CD4-positive, alpha-beta T cell treated with Interferon gamma for 1 hour (primary cell): ENCODE measurements at regions not wholly inside any gene's neighbourhood (a gene's known extent, or its start where the extent isn't known, plus 50 kb on each side); places are given as distances from the start of the nearest gene placed in this dataset.
"Not testable (repeated sequence)": the region's sequence is repeated elsewhere in the genome, so short reads cannot be mapped to it uniquely, and the experiment has no call there.

Source experiments
- DNase-seq: peaks from one replicate; pipeline ENCODE4 v3.0.0-alpha.2; 2020

DNA sequence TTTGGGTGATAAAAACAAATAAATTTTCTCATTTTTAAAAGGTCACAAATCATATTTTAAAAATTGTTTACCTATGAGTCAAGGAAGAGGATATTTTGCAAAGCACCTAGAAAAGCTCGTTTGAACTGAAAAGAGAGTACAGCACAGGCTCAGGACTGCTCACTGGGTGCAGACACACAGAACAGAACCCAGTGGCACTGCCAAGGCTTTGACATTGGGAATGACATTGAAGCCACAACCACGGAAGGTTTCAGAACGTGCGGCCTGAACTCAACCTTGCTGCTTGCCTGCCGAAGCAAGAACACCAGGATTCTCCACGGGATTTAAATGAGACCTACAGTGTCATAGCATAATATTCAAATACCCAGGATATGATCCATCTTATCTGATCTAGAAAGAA, 597.1 kb upstream of the B3GAT1 start:
- no peak for DNase-seq

DNA sequence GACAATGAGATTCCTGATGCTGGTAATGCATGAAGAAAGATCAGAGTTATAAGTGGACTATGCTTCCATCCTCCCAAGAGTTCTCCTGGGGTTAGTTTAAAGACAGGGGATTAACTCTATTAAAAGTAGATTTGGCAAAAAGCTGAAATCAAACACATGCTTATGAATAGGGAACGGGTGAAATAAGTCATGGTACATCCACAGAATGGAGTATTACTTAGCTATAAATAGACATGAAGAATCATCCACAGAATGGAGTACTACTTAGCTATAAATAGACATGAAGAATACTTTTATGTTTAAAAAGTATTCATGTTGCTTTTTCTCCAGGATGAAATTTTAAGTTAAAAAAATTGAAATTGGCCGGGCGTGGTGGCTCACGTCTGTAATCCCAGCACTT, 596.4 kb upstream of the B3GAT1 start:
- DNase-seq, result no peak

DNA sequence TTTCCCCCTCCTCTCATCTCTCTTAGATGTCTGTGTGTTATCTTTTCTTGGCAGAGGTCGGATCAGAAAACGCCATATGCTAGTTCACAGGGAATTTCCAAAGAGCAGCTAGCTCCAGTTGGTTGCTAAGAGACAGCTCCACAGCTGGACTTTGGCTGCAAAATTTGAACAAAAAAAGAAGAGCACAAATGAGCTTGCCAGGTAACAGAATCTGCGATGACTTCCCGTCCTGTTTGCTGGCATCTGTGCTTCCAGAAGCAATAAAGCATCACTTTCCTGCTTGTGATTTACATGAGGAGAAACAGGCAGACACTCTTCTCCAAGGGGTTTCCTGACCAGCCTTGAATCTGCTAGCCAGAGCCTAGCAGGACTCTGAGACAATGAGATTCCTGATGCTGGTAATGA, 596.0 kb upstream of the B3GAT1 start:
- no peak for DNase-seq

DNA sequence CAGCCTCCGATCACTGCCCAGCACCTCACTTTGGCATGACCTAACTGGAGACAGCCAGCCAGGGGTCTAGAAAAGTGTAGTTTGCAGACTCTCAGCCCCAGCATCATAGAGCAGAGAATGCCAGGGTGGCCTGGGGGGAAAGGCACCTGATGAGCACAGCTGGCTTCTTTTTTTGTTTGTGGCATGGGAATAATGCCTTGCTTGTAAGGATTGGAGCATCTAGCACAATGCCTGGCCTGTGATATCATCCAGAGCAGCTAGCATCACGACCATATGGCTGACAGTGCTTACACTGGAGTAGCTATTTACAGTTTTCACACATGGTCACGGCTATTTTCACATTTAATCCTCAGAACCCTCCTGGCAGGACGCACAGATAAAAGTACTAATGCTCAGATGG, 594.8 kb upstream of the B3GAT1 start:
- DNase-seq, result no peak

- DNase-seq, result no peak
These were observed 592.5 kb upstream of the B3GAT1 start for GRCh38 chr11:135004495-135004894.

- DNase-seq, result no peak
These were observed 590.2 kb upstream of the B3GAT1 start for GRCh38 chr11:135002236-135002635.

GRCh38 chr11:135001581-135001980, 589.5 kb upstream of the B3GAT1 start:
- no peak for DNase-seq

DNA sequence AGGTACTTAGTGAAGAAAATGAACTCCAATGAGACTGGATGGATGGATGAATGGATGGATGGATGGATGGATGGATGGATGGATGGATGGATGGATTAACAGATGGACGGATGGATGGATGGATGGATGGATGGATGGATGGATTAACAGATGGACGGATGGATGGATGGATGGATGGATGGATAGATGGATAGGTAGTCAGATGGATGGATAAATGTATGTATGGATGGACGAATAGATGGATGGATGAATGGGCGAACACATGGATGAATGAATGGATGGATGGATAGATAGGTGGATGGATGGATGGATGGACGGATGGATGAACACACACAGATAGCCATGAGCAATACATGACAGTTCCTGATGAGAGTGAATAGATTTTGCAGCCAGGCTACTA, 589.0 kb upstream of the B3GAT1 start:
- DNase-seq, result not testable (repeated sequence)

GRCh38 chr11:134999590-134999989, 587.5 kb upstream of the B3GAT1 start:
- DNase-seq, result no peak

DNA sequence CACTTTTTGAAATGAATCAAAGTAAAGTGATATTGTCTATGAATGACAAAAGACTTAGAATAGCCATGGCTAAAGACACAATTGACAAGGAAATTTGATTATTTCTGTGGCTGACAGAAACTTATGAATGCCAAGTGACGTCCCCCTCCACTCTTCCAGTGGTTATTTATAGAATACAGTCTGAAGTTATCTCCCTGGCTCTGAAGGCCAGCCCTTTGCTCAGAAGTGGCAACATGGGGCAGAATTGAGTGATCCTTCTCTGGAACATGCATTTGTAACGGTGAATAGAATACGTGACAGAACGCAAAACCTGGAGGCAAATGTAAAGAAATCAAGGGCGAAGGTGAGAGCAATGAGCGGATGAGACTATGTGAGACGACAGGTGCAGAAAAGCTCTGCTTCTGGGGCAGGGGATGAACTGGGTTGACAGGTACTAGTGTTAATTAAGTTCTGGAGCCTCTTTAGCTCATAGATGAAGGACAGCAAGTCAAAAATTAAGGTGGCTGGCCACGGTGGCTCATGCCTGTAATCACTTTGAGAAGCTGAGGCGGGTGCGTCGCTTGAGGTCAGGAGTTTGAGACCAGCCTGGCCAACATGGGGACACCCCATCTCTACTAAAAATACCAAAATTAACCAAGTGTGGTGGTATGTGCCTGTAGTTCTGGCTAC, 585.7 kb upstream of the B3GAT1 start:
- no peak for DNase-seq

- no peak for DNase-seq
These were observed 583.7 kb upstream of the B3GAT1 start for GRCh38 chr11:134995741-134996140.

- DNase-seq, result no peak
These were observed 582.4 kb upstream of the B3GAT1 start for GRCh38 chr11:134994431-134994830.

DNA sequence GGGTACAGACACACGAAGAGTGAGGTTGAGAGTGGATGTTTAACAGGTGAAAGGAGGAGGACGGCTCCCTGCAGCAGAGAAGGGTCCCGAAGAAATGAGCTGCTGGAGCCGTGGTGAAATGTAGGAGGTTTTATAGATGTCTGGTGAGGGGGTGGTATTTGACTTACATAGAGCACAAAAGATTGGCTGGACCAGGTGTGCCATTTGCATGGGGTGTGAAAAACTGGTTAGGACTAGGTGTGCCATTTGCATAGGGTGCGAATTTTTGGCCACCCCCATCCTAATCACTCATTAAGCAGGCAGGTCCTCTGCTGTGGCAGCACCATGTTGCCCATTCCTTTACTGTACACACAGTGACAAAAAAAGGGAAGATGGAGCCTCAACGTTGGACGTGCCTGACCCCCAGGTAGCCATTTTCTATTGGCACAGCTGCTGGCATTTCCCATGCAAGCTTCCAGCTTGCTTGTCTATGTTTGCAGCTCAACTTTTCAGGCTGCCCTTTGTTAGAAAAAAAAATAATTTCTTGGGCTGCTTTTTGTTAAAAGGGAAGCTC, 581.7 kb upstream of the B3GAT1 start:
- no peak for DNase-seq

DNA sequence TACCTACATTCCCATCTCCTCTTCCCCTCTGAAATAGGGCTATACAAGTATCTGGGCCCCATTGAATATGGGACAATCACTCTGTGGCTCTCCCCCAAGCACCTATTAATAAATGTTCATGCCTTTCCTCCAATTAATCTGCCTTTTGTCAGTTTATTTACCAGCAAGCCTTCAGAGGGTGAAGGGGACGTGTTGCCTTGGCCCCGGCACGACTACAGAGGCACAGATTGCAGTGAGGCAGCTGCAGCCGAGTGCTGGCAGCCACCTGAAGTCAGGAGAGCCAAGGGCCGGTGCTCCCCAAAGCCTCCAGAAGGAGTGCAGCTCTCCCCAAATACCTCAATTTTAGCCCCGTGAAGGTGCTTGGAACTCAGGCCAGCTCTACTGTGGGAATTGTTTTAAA, 580.9 kb upstream of the B3GAT1 start:
- no peak for DNase-seq

DNA sequence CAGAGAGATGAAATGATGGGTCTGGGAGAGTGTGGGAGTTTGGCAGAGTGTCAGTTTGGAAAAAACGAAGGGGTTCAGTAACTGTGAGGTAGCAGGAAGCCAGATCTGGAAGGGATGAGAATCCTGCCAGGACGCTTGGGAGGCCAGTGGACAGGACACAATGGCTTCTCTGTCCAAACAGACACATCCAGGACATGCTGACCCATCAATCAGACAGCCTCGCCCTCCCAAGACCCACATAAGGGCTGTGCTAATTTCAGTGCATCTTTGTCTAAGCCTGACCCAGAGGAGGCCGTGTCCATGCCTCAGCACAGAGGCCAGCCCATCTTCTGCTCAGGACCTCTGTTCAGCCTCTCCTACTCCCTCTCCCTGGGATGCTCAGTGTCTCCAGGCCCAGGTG, 576.5 kb upstream of the B3GAT1 start:
- no peak for DNase-seq

GRCh38 chr11:134987822-134988221, 575.8 kb upstream of the B3GAT1 start:
- DNase-seq, result no peak

- DNase-seq, result no peak
These were observed 575.3 kb upstream of the B3GAT1 start for GRCh38 chr11:134987223-134987768.

- DNase-seq, result no peak
These were observed 572.4 kb upstream of the B3GAT1 start for GRCh38 chr11:134984421-134984820.

GRCh38 chr11:134982432-134982831, 570.4 kb upstream of the B3GAT1 start:
- DNase-seq, result not testable (repeated sequence)

DNA sequence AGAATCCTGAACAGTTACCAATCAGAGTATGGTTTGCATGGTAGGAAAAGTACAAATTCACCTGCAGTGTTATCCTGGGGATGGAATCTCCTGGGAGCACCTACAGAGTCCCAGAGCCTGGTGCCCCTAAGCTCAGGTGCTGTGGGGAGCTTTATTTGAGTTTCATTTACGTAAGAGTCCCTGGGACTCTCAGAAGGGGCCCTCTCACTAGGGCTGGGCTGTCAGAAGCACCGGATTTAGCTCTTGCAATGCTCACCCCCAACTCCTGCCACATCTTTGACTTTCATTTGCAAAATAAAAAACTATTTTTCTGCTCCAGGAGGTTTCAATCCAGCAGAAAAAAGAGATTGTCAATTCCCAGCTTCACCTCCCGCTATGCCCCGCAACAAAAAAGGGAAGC, 569.8 kb upstream of the B3GAT1 start:
- DNase-seq, result no peak

DNA sequence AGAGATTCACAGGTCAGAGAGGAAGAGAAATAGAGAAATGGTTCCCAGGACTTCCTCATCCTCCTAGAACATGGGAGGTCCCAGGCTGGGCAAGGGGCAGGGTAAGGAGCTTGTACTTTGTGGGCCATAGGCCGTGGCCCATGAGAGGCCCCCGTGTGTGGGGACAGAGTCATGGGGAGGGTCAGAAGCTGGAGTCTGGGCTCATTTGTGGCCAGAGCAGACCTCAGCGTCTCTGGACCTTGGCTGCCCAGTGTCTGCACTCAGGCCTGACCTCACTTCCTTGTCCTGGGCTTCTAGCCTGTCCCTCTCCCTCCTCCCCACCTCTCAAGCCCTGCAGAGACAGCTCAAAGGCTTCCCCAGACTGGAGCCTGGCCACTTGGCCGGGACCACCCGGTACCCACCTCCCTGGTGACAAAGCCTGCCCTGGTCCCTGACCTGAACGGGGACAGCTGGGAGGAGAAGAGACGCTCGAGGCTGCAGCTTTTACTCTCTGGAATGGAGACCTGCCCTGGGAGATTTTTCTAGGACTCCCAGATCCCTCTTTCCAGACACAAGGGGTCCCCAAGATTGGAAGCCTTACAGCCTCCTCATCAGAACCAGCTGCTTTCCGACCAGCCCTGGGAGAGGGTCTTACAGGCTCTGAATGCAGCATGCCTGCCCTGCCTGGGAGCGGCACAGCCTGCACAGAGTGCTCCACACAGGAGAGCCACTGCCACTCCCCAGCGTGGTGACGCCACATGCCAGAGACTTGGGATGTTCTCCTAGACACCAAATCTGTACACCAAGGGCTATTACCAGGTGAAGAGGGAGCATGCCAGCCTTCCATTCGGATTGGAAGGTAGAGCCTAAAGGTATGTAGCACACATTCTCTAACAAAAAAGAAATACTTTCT, 569.0 kb upstream of the B3GAT1 start:
- DNase-seq, result no peak

DNA sequence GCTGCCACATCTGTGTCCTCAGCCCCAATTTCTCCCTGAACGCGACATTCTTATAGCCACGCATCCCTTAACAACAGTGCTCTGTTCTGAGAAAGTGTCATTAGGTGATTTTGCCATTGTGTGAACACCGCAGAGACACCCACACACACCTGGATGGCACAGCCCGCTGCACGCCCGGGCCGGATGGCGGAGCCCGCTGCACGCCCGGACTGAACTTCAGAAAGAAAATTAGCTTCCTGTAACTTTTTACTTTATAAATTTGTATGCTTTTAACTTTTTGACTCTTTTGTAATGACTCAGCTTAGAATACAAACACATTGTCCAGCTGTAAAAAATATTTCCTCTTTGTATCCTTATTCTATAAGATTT, 567.0 kb upstream of the B3GAT1 start:
- not testable (repeated sequence) for DNase-seq

DNA sequence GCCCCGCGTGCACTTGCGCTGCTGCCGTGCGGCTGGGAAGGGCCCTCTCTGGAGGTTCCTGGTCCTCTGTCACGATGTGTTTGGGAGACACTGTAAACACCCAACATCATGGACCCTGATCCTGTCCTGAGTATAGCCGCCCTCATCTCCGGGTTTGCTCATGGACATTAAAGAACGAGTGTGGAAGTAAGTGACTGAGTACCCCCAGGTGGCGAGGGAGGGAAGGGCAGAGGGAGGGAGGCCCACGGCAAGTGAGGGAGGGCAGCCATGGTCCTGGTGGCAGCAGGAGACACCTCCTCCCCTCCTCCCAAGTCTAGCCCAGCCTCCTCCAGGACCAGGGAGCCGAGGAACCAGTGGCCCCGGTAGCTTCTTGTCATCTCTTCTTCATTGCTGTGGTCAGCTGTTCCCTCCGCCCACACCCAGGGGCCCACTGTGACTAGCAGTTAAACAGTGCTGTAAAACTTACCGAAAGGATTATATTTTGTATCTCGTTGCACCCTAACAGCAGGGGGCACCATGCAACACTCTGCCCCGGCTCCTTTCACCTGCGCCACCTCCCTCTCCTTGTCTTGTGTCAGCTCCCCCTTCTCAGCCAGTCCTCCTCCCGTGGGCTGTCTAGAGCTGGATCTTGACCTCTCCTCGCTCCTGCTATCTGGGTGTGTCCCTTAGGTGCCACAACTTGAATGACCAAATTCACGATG, 566.5 kb upstream of the B3GAT1 start:
- no peak for DNase-seq
